CD14-positive monocyte (primary cell): ENCODE measurements at regions not wholly inside any gene's neighbourhood (a gene's known extent, or its start where the extent isn't known, plus 50 kb on each side); places are given as distances from the start of the nearest gene placed in this dataset.

ENCODE experiments used
- DNase-seq, 3 donors: peaks; one replicate each; pipeline ENCODE4 v3.0.0-alpha.2; 2011 to 2022
- H2AFZ ChIP-seq: 2 replicates; pipeline ENCODE4 v1.6.0; 2012; ENCODE audit warnings: mild to moderate bottlenecking, low read depth, low read length, inconsistent platforms; ENCODE audit not compliant: insufficient read depth, poor library complexity, severe bottlenecking
- H3K27ac ChIP-seq, 2 donors: 1 replicate in 1 of 2; 2 replicates in 1 of 2; pipeline ENCODE4 v1.5.1; 2012 to 2013; ENCODE audit warnings: low read length in 2 of 2, control low read depth in 1 of 2, inconsistent platforms in 1 of 2, low read depth in 1 of 2, mild to moderate bottlenecking in 1 of 2
- H3K27me3 ChIP-seq, 2 donors: one replicate each; pipeline versions ENCODE4 v1.6.0 to v1.6.1; 2011 to 2013; ENCODE audit warnings: low read length in 2 of 2; ENCODE audit not compliant: control insufficient read depth in 2 of 2, insufficient read depth in 2 of 2
- H3K36me3 ChIP-seq, 2 donors: replicated peaks in 1 of 2; 1 replicate in 1 of 2; 2 replicates in 1 of 2; pipeline versions ENCODE4 v1.5.1 to v1.6.1; 2012 to 2013; ENCODE audit warnings: low read length in 2 of 2, control low read depth in 1 of 2, inconsistent platforms in 1 of 2, mild to moderate bottlenecking in 1 of 2; ENCODE audit not compliant: insufficient read depth in 2 of 2, control insufficient read depth in 1 of 2
- H3K4me1 ChIP-seq, 2 donors: 1 replicate in 1 of 2; 2 replicates in 1 of 2; pipeline versions ENCODE4 v1.5.1 to v1.6.1; 2012 to 2013; ENCODE audit warnings: low read length in 2 of 2, control low read depth in 1 of 2, inconsistent platforms in 1 of 2, mild to moderate bottlenecking in 1 of 2, moderate library complexity in 1 of 2; ENCODE audit not compliant: insufficient read depth in 2 of 2, control insufficient read depth in 1 of 2
- H3K4me2 ChIP-seq: replicated peaks from 2 replicates; pipeline ENCODE3; 2012; ENCODE audit warnings: low read length, moderate library complexity, mild to moderate bottlenecking; ENCODE audit not compliant: poor library complexity, severe bottlenecking; ENCODE audit errors: extremely low read depth
- H3K4me3 ChIP-seq, 3 experiments: fragments of 200-600 bp in 1 of 3; sonication (generic) in 1 of 3; replicated peaks in 1 of 3; 1 replicate in 2 of 3; 2 replicates in 1 of 3; pipeline ENCODE4 v1.5.1; 2011 to 2013; ENCODE audit warnings: low read length in 3 of 3, mild to moderate bottlenecking in 3 of 3, control low read depth in 2 of 3, low read depth in 2 of 3, inconsistent platforms in 1 of 3, moderate library complexity in 1 of 3
- H3K79me2 ChIP-seq: 2 replicates; pipeline ENCODE4 v1.6.0; 2012; ENCODE audit warnings: mild to moderate bottlenecking, control low read depth, inconsistent platforms, low read length, moderate library complexity; ENCODE audit not compliant: insufficient read depth
- H3K9ac ChIP-seq: 2 replicates; pipeline ENCODE4 v1.6.0; 2017; ENCODE audit warnings: low read length, mild to moderate bottlenecking; ENCODE audit not compliant: insufficient read depth, poor library complexity, severe bottlenecking
- H3K9me3 ChIP-seq, 2 donors: replicated peaks in 1 of 2; 1 replicate in 1 of 2; 2 replicates in 1 of 2; pipeline versions ENCODE4 v1.5.1 to v1.6.1; 2012 to 2013; ENCODE audit warnings: low read length in 2 of 2, control low read depth in 1 of 2; ENCODE audit not compliant: control insufficient read depth in 1 of 2, insufficient read depth in 1 of 2
- H4K20me1 ChIP-seq: 2 replicates; pipeline ENCODE4 v1.6.0; 2012; ENCODE audit warnings: mild to moderate bottlenecking, low read length, control low read depth, moderate library complexity; ENCODE audit not compliant: insufficient read depth
- H3K27ac Mint-ChIP-seq, 7 donors: one replicate each; pipeline ENCODE4 v1.8.0; 2020; ENCODE audit warnings: mild to moderate bottlenecking in 7 of 7, mixed read lengths in 7 of 7, moderate library complexity in 6 of 7, inconsistent platforms in 2 of 7
- H3K27me3 Mint-ChIP-seq, 3 donors: one replicate each; pipeline ENCODE4 v1.8.0; 2021 to 2022; ENCODE audit warnings: low read depth in 3 of 3, mild to moderate bottlenecking in 3 of 3, mixed read lengths in 3 of 3, moderate library complexity in 3 of 3, inconsistent platforms in 1 of 3
- H3K36me3 Mint-ChIP-seq, 2 donors: one replicate each; pipeline ENCODE4 v1.8.0; 2020; ENCODE audit warnings: mixed read lengths in 2 of 2, inconsistent platforms in 1 of 2, mild to moderate bottlenecking in 1 of 2
- H3K4me1 Mint-ChIP-seq: one replicate; pipeline ENCODE4 v1.8.0; 2020; ENCODE audit warnings: mild to moderate bottlenecking, mixed read lengths
- H3K4me3 Mint-ChIP-seq, 2 donors: one replicate each; pipeline ENCODE4 v1.8.0; 2020; ENCODE audit warnings: mild to moderate bottlenecking in 2 of 2, mixed read lengths in 2 of 2, moderate library complexity in 1 of 2
- H3K9me3 Mint-ChIP-seq, 7 donors: one replicate each; pipeline ENCODE4 v1.8.0; 2020 to 2022; ENCODE audit warnings: mixed read lengths in 7 of 7, mild to moderate bottlenecking in 6 of 7, moderate library complexity in 6 of 7, inconsistent platforms in 2 of 7
- WGBS: methylation state at CpG from one replicate; pipeline ENCODE4 v1.1.5; 2013; ENCODE audit warnings: missing lambda C conversion rate; ENCODE audit not compliant: insufficient coverage; 5-methylcytosine and 5-hydroxymethylcytosine counted together
- intact Hi-C, 2 donors: fragments of 100-400 bp; cut with micrococcal nuclease; formaldehyde crosslinking; loops; one replicate each; pipeline versions ENCODE4 v1.15.0 to v1.15.1; 2023
- TF ChIP-seq, protein P1 (sequence below): fragments of 200-600 bp; IDR thresholded peaks from one replicate; pipeline ENCODE4 v1.8.0; 2022; ENCODE audit warnings: antibody characterized with exemption, mild to moderate bottlenecking

GRCh38 chr15:46394463-46394862, 759.6 kb downstream of the SQOR start:
- H3K36me3 Mint-ChIP-seq, result no peaks in the 10 kb centered on the region

DNA sequence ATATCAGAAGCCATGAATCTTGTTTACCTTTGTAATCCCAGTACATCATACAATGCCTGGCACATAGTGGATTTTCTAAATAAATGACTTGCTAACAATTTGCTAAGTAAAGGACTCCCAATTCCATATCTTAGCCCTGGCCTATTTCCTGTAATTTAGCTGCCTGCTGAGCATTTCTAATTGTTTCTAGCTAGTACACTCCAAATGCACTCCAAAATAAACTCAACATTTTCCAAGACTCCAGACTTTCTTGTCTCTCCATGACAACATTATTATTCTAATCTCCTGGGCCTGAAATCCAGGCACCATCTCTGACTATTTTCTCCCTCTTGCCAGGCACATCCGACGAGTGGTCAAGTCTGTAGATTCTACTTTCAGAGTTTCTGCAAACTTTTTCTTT, 773.5 kb downstream of the SQOR start:
- Histone ChIP-seq H3K36me3 (no peaks in the 10 kb centered on the region), H2AFZ (no peak overlapping the region), H3K9ac (no peak overlapping the region), H3K9me3 (peaks cover 9 to 10% of the 10 kb centered on the region in 2 donors), H3K27me3 (no peaks in the 10 kb centered on the region), H3K4me1 (no peaks in the 10 kb centered on the region), H3K4me3 (no peak overlapping the region), H4K20me1 (no peaks in the 10 kb centered on the region), H3K27ac (no peak overlapping the region), H3K79me2 (no peaks in the 10 kb centered on the region), H3K4me2 (no peak overlapping the region)
- H3K4me1 Mint-ChIP-seq, result no peaks in the 10 kb centered on the region
- no peak overlapping the region for H3K27ac Mint-ChIP-seq
- no CpG with 5 or more reads among the region's 2 CpGs for WGBS
- intact Hi-C loops, result no loop called here
- no peaks in the 10 kb centered on the region for H3K36me3 Mint-ChIP-seq
- H3K9me3 Mint-ChIP-seq, result peaks cover 2 to 15% (median 6%) of the 10 kb centered on the region in 7 donors
- no peak for DNase-seq
- TF ChIP-seq, protein P1, sequence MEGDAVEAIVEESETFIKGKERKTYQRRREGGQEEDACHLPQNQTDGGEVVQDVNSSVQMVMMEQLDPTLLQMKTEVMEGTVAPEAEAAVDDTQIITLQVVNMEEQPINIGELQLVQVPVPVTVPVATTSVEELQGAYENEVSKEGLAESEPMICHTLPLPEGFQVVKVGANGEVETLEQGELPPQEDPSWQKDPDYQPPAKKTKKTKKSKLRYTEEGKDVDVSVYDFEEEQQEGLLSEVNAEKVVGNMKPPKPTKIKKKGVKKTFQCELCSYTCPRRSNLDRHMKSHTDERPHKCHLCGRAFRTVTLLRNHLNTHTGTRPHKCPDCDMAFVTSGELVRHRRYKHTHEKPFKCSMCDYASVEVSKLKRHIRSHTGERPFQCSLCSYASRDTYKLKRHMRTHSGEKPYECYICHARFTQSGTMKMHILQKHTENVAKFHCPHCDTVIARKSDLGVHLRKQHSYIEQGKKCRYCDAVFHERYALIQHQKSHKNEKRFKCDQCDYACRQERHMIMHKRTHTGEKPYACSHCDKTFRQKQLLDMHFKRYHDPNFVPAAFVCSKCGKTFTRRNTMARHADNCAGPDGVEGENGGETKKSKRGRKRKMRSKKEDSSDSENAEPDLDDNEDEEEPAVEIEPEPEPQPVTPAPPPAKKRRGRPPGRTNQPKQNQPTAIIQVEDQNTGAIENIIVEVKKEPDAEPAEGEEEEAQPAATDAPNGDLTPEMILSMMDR, result no peak
- no peak overlapping the region for H3K4me3 Mint-ChIP-seq
- peaks cover 0 to 1% (median 0%) of the 10 kb centered on the region in 3 donors for H3K27me3 Mint-ChIP-seq

More at GRCh38 chr15:46394463-46394862, 759.6 kb downstream of the SQOR start:
- Mint-ChIP-seq H3K4me3 (no peak overlapping the region), H3K9me3 (peaks cover 11 to 24% (median 13%) of the 10 kb centered on the region in 7 donors), H3K27me3 (no peaks in the 10 kb centered on the region), H3K27ac (no peak overlapping the region), H3K4me1 (no peaks in the 10 kb centered on the region)
- H3K79me2 ChIP-seq, result no peaks in the 10 kb centered on the region
- no peak overlapping the region for H3K27ac ChIP-seq
- no peak overlapping the region for H2AFZ ChIP-seq
- H3K4me2 ChIP-seq, result no peak overlapping the region
- 75% methylated on average over 2 of the region's 2 CpGs for WGBS
- intact Hi-C loops, result no loop called here
- no peaks in the 10 kb centered on the region for H4K20me1 ChIP-seq
- no peaks in the 10 kb centered on the region for H3K27me3 ChIP-seq
- TF ChIP-seq, protein P1, result no peak
- peaks cover 17 to 24% of the 10 kb centered on the region in 2 donors for H3K9me3 ChIP-seq
- no peaks in the 10 kb centered on the region for H3K4me1 ChIP-seq
- DNase-seq, result no peak
- no peaks in the 10 kb centered on the region for H3K36me3 ChIP-seq
- H3K9ac ChIP-seq, result no peak overlapping the region
- no peak overlapping the region for H3K4me3 ChIP-seq
